ENCODE measurements at regions not wholly inside any gene's neighbourhood (a gene's known extent, or its start where the extent isn't known, plus 50 kb on each side); places are given as distances from the start of the nearest gene placed in this dataset.

DNA sequence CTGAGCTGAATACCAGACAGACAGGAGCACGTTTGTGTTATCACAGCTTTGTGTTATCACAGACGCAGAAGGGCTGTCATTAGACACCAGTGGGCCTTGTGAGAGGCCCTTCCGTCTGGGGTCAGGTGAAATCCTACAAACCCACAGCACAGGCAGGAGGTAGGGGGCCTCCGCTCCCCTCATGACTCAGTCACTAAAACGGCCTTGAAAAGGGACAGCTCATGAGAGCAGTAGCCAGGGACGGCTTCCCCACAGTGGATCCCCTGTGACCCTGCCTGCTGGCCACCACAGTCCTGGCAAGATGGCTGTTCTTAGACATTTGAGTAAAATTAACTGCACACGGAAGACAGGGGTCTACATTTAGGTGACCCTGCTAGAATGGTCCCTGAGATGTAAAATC is 215.8 kb upstream of the PPP2R2D start:
- Mint-ChIP-seq H3K27me3 (no peaks in the 10 kb centered on the region), H3K36me3 (ENCODE audit: low read depth) (no peaks in the 10 kb centered on the region), H3K27ac (no peak overlapping the region), H3K4me1 (ENCODE audit: low read depth) (no peaks in the 10 kb centered on the region), H3K4me3 (no peak overlapping the region), H3K9me3 (no peaks in the 10 kb centered on the region)
- CTCF ChIA-PET, result no interaction called here
- POLR2A ChIA-PET, result no interaction called here
- TF ChIP-seq CTCF (IDR thresholded peaks at IDR 0.05), result no peak
- no peak for ATAC-seq
- intact Hi-C loops (cut with micrococcal nuclease), result no loop called here
- DNase-seq, result no peak

GRCh38 chr10:131685576-131685975 is 215.2 kb upstream of the PPP2R2D start:
- ATAC-seq (no peak), DNase-seq (no peak)
- Mint-ChIP-seq H3K4me3 (no peak overlapping the region), H3K27me3 (no peaks in the 10 kb centered on the region), H3K27ac (no peak overlapping the region), H3K4me1 (ENCODE audit: low read depth) (no peaks in the 10 kb centered on the region), H3K36me3 (ENCODE audit: low read depth) (no peaks in the 10 kb centered on the region), H3K9me3 (no peaks in the 10 kb centered on the region)
- no peak for TF ChIP-seq CTCF (IDR thresholded peaks at IDR 0.05)
- POLR2A ChIA-PET, result no interaction called here
- CTCF ChIA-PET, result no interaction called here
- intact Hi-C loops (cut with micrococcal nuclease), result no loop called here

DNA sequence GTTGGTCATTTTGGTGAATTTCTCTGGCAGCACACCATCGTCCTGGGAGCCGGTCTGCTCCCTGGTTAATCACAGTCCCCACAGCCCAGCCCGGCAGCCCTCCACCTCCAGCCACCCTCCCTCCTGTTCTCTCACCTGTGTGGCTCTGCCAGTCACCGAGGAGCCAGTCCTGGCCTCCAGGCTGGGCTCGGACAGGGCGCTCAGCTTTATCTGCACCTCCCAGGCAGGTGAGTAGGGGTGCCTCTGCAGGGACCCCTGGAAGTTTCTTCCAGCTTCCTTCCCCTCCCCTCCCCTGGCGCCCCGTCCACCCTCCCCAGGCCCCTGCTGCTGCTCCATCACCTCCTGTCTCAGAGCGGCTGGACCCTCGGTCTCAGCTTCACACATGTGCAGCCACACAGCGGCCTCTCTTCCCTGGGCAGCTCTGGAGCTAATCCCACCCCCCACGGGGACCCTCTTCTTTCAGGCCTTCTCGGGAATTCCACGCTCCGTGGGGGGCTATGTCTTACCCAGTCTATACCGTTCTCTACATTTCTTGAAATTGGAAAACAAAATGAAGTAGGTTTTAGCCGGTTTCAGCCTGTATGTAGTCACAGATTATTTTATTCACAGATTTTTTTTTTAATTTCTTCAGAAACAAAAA is 213.9 kb upstream of the PPP2R2D start:
- DNase-seq, result no peak
- H3K27ac Mint-ChIP-seq, result no peak overlapping the region

GRCh38 chr10:131688304-131688703 is 212.5 kb upstream of the PPP2R2D start:
- no peaks in the 10 kb centered on the region for H3K36me3 Mint-ChIP-seq (ENCODE audit: low read depth)
- H3K27ac Mint-ChIP-seq, result no peak overlapping the region
- no peak for TF ChIP-seq CTCF (IDR thresholded peaks at IDR 0.05)
- CTCF ChIA-PET, result no interaction called here
- ATAC-seq, result no peak
- POLR2A ChIA-PET, result no interaction called here
- H3K9me3 Mint-ChIP-seq, result no peaks in the 10 kb centered on the region
- DNase-seq, result no peak
- no peaks in the 10 kb centered on the region for H3K27me3 Mint-ChIP-seq
- H3K4me3 Mint-ChIP-seq, result no peak overlapping the region
- no peaks in the 10 kb centered on the region for H3K4me1 Mint-ChIP-seq (ENCODE audit: low read depth)
- intact Hi-C loops (cut with micrococcal nuclease), result no loop called here

More for the DNA sequence above, 213.9 kb upstream of the PPP2R2D start:
- POLR2A ChIA-PET, result no interaction called here
- no peak for ATAC-seq
- no peak for TF ChIP-seq CTCF (IDR thresholded peaks at IDR 0.05)
- Mint-ChIP-seq H3K27me3 (no peaks in the 10 kb centered on the region), H3K4me3 (no peak overlapping the region), H3K9me3 (no peaks in the 10 kb centered on the region), H3K4me1 (ENCODE audit: low read depth) (no peaks in the 10 kb centered on the region), H3K36me3 (ENCODE audit: low read depth) (no peaks in the 10 kb centered on the region)
- intact Hi-C loops (cut with micrococcal nuclease), result no loop called here
- CTCF ChIA-PET, result no interaction called here

- ChIA-PET CTCF (no interaction called here), POLR2A (no interaction called here)
- Mint-ChIP-seq H3K4me3 (no peak overlapping the region), H3K27ac (no peak overlapping the region), H3K36me3 (ENCODE audit: low read depth) (no peaks in the 10 kb centered on the region), H3K27me3 (no peaks in the 10 kb centered on the region), H3K4me1 (ENCODE audit: low read depth) (no peaks in the 10 kb centered on the region), H3K9me3 (no peaks in the 10 kb centered on the region)
- TF ChIP-seq CTCF (IDR thresholded peaks at IDR 0.05), result no peak
- ATAC-seq, result no peak
- no peak for DNase-seq
- intact Hi-C loops (cut with micrococcal nuclease), result no loop called here
These were observed 211.8 kb upstream of the PPP2R2D start for GRCh38 chr10:131689016-131689415.
